ENCODE measurements at regions not wholly inside any gene's neighbourhood (a gene's known extent, or its start where the extent isn't known, plus 50 kb on each side); places are given as distances from the start of the nearest gene placed in this dataset.
"Not testable (repeated sequence)": the region's sequence is repeated elsewhere in the genome, so short reads cannot be mapped to it uniquely, and the experiment has no call there.

DNA sequence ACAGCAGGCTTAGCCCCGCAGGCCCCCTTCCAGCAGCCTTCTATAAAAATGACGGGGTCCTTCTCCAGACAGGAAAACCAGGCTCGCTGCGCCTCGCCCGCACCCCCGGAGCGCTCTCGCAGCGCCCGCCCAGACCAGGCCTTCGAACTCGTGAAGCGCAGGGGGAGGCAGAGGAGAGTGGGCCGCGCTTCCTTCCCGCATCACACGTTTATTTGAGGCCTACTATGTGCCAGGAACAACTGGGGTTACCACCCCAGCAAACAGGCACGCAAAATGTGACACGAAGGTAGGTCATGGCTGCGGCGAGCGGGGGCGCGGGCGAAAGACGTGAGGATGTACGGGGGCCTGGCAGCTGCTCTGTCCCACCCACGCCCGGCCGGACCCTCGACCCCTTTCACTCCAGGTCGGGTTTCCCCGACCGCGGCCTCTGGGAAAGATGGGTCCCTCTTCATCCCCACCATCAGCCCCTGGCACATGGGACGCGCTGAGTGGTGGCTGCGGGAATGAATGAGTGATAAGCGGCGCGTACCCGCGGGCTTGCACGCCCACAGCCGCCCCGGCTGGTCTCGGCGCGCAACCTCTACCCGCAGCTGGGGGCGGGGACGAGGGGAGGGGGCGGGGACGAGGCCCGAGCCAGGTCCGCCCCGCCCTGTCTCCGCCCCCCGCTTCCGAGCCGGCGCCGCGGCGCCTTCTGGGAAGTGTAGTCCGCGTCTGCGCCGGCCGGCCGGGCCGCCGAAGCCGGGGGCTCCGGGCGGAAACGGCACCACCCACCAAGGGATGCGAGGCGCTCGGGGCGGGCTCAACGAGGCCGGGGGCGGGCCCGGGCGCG, 59.1 kb downstream of the ZNF467 start:
- peak; percentile 78 for DNase-seq

DNA sequence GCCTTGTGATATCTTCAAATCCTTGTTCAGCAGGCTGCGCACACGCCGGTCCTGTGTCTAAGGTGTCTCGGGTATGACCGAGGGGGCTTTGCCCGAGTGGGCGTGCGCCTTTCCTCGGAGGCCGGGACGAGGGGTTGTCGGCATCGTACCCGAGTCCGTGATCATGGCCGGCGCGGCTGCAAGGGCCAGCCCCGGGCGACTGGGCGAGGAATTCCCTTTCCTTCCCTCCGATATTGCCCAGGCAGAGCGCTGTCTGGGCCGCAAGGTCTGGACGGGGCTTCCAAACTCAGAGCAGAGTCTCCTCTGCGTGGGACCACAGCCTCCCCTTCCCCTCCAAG, 59.7 kb downstream of the ZNF467 start:
- DNase-seq = no peak

DNA sequence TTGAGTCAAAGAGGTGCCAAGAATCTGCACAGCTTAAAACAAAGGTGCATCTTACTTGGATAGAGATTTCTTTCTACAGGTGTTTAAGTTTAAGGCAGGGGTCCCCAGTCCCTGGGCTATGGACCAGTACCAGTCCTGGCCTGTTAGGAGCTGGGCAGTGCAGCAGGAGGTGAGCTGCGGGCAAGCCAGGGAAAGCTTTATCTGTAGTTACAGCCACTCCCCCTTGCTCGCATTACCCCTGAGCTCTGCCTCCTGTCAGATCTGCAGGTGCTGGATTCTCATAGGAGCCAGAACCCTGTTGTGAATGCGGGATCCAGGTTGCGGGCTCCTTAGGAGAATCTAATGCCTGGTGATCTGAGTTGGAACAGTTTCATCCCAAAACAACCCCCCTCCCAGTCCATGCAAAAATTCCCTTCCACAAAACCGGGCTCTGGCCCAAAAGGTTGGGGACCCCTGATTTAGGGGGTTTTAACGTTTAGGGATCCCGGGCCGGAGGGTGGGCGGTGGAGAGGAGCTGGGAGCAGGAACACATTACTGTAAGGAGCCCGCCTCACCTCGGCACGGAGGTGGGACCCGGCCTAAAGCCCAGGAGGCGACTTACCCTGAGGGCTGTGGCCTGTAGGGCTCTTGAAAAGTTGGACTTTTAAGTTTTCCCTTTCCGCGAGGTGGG, 60.2 kb downstream of the ZNF467 start:
- no peak for DNase-seq

DNA sequence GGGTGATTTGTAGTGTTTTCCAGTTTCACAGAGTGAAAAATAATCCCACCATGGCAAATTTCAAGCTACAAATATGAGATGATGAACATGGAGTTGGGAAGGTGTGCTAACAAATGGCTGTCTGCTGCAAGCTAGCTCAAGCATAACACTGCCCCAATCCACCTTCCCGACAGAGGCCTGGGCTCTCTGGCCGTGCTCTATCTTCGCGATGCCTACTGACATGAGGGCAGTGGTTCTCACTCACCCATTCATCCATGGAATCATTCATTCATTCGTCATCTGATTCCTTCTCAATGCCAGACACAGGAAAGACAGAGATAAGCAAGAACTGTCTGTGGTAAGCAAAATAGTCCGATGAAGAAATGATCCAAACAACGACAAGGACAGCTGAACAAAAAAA, 65.4 kb downstream of the ZNF467 start:
- DNase-seq = no peak

DNA sequence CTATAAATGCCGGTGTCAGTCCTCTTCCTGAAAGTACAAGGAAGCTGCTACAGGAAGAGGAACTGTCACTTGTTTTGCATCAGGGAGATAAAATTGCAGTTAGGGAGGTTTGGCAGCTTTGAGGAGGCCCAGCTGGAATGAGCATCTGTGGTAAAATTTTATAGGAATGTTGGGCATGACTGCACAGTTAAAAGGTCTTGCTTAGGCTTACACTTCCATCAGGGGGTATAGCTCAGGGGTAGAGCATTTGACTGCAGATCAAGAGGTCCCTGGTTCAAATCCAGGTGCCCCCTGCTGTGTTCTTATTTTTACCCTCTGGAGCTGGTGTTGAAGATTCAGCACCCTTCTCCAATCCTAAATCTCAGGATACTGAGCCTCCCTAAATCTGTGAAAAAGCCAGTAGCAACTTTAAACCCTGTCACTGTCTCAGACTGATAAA, 65.9 kb downstream of the ZNF467 start:
- peak; percentile 81 for DNase-seq

DNA sequence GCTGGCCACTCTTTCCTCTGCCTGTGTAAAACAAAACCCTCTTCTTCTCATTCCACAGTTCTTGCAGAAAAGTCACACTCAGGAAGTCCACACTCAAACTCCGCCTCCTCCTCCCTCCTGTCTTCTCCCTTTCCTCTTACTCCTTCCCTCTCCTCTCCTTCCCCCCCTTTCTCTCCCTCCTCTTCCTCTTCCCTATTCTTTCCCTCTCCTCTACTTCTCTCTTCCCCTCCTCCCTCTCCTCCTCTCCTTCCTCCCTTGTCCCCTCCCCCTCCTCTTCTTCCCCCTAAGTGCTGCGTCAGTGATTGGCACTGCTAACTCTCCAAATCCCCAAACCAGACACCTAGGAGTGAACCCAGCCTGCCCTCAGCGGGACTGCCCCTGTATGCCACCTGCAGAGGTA, 67.0 kb downstream of the ZNF467 start:
- DNase-seq = no peak

DNA sequence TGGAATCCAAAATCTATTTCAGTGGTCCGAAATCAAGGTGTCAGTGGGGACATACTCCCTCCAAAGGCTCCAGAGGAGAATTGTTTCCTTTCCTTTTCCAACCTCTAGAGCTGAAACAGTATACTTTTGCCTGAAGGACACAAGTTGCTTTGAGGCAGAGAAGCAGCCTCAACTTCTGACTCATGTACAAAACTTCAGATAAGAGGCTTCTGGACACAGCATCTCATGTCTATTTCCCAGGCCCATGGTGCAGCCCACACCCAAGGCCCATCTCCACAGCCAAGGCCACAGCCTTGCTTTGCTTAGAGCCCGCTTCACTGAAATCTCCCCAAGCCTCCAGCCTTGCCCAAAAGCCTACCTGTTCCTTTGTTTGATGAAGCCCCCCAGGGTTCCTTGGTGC, 68.9 kb downstream of the ZNF467 start:
- DNase-seq = no peak

DNA sequence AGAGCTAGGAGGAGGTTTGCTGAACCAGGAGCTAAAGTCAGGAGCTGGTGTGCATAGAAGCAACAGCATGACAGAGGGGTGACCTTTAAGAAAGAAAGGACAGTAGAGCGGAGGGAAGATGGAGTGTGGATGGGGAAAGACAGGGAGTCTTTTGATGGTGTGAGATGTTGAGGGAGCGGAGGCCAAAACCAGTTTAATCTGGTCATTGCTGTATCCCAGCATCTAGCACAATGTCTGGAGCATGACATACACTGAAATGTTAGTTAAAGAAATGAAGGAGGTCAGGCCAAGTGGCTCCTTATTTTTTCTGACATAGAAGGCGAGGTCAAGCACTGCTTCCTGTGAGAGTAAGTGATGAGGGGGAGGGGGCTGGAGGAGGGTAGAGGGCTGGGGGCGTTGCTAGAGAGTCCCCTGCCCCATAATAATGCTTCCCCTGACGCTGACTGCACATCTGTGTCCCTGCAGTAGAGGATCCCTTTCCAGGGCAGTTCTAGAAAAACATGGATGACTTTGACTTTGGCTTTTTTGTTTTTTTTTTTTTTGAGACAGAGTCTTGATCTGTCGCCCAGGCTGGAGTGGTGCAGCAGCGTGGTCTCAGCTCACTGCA, 70.2 kb downstream of the ZNF467 start:
- no peak for DNase-seq

DNA sequence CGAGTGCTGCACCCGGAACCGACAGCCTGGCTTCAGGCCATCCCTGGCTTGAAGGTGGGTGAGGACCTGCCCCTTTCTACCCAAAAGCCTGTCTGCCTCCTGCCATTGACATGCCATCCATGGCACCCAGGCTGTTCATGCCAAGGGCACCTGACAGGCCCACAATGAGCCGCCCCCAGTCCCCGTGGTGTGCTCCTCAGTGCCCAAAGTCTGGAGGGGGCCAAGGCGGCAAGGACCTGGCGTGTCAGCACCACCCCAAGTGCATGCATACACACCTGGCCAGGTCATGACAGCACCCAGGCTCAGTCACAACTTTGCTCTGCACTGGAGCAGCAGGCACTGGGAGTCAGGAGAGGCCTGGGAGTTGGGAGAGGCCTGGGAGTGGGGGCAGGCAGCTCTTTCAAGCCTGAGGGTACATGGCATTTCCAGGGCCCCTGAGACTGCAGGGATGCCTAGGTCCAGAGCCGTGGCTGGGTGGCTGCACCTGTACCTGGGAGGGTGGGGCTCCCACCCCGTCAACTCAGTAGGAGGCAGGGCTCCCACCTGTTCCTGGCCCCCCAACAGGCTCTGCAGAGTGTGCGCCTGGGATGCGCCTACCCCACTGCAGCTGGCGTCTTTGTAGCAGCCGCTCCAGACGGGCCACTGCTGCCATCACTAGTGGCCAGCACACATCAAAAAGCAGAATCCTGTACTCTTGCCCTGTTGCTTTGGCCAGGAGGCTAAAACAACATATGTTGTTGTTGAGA, 71.7 kb downstream of the ZNF467 start:
- DNase-seq = no peak

DNA sequence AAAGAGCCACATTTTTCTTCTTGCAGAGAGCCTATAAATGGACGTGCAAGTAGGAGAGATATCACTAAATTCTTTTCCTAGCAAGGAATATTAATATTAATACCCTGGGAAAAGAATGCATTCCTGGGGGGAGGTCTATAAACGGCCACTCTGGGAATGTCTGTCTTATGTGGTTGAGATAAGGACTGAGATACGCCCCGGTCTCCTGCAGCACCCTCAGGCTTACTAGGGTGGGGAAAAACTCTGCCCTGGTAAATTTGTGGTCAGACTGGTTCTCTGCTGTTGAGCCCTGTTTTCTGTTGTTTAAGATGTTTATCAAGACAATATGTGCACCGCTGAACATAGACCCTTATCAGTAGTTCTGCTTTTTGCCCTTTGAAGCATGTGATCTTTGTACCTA, 75.6 kb downstream of the ZNF467 start:
- DNase-seq = not testable (repeated sequence)

DNA sequence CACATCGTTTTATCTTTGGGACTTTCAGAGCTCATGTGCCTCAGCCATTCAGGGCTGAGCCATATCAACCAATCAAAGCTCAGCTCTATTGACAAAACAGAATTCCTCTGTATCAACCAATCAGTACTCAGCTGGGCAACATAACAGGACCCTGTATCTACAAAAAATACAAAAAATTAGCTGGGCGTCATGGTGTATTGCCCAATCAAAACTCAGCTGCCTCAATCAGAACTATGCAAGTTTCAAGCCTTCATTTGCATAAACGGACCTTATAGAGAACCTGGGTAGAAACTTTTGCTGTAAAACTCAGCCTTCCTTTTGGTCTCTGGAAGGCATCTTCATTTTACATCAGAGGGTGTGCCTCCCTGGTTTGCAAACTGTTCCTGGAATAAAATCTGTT, 77.1 kb downstream of the ZNF467 start:
- DNase-seq = no peak

DNA sequence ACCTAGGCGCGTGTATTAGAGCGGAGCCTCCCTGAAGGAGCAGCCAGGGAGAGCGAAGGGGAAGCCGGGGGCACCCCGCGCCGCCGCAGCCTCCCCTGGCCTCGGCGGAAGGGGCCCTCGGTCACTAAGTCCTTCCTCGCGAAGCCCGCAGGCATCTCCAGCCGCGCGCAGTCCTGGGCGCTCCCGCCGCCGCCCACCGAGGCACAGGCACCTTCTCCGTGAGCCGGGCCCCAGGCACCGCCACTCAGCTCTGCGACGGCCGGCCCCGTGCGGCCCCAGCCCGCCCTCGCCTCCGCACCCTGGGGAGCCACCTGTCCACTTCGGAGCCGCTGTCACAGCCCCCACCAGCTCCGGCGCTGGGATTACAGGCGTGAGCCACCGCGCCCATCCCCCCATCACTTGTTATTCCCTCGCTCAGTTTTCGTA, 80.8 kb downstream of the ZNF467 start:
- DNase-seq = no peak

DNA sequence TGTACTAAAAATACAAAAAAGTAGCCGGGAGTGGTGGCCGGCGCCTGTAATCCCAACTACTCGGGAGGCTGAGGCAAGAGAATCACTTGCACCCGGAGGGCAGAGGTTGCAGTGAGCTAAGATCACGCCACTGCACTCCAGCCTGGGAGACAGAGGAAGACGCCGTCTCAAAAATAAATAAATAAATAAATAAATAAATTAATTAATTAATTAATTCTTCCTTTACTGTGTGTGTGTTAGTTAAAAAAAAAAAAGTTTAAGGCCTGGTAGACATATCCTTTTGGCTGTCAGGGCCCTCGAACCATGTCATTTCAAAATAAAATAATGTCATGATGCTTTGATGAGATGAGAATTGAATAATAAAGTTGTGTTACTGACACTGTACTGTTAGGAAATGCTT, 81.3 kb downstream of the ZNF467 start:
- DNase-seq = no peak

DNA sequence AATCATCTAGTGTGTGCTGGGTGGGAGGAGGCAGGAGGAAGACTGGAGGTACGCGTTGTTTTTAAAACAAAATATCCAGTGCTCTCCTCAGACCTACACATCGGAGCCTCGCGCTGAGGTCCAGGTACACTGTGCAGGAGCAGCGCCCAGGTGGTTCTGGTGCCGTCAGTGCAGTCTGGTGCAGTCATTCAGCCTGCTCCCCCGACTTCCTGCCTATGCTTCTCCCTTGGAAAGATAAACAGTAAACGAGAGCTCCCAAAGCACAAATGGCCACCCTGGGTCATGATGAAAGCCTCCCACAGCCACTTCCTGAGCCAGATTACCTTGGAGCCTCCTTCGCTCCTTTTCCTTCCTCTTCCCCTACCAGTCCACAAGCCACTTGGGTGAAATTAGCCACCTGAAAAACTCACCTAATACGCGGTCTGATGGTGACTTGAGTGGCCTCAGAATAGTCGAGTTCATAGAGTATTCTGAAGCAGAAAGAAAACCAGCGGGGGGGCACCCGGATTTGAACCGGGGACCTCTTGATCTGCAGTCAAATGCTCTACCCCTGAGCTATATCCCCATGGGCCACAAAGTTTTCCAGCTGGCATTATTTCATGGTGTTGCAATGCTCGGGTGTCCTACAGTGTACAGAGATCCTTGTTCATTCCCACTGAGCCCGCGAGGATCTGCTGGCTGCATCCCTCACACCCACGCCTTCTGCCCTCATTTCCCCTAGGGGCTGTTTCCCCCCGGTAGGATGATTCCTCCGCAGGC, 82.5 kb downstream of the ZNF467 start:
- peak; percentile 81 for DNase-seq

DNA sequence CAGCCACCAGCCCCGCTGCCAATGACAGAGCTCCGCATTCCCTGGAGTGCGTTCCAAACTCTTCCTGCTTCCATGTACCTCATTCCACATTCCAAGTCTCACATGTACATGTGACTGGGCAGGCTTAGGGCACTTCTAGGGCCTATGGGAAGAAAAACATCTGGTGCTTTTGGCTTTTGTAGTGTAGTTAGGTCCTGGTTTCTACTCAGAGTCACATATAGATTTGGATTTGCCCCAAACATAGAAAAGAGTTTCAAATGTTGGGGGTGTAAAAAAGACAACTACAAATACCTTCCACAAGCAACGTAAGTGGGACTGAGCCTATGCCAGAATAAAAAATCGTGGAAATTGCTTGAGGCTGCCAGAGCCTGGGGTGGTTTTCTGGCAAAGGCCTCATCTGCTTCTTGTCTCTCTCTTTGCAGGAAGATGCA, 84.1 kb downstream of the ZNF467 start:
- DNase-seq = no peak

DNA sequence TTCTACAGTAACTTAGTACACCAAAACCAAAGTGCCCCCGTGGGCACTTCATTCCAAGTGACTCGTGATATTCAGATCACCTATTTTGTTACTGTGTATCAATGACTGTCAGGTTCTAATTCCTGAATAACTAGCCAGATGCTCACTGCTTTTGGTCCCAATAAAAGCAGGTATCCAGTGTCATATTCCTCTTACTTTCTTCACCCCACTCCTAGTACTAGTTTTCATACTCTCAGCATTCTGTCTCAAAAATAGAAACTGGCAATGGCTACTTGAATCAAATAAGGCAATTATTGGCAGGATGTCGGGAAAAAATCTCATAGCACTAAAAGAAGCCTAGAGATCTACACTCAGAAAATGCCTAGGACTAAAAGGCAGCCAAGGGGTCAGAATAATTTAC, 84.6 kb downstream of the ZNF467 start:
- no peak for DNase-seq

DNA sequence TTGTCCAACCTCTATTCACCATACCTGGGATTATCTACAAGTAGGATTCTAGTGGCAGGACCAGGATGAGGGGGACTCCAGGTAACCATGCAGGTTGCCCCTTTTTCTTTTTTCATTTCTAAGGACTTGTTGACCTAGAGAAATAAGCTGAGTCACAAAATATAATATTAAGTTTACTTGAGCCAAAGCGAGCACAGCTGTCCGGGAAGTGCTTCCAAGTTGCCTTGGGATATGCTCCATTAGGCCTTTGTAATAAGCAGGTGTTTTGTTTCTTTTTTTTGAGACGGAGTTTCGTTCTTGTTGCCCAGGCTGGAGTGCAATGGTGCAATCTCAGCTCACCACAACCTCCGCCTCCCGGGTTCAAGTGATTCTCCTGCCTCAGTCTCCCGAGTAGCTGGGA, 85.6 kb downstream of the ZNF467 start:
- DNase-seq = not testable (repeated sequence)

DNA sequence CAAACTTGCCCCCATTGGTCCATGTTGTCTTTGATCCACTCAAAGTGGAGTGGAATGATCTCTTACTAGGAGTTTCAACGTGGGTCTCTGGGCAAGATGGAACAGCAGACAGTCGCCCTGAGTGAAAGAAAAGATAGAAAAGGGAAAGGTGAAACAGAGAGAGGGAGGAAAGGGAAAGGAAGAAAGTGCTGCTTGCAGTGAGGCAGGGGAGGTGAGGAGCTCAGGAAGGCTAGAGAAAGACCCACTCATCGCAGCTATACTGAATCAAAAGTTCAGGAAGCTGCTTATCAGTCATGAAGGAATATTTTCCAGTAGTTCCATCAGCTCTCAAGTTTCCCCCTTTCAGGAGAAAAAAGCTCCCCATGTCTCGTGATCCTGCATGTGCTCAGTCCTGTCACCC, 86.9 kb downstream of the ZNF467 start:
- no peak for DNase-seq

DNA sequence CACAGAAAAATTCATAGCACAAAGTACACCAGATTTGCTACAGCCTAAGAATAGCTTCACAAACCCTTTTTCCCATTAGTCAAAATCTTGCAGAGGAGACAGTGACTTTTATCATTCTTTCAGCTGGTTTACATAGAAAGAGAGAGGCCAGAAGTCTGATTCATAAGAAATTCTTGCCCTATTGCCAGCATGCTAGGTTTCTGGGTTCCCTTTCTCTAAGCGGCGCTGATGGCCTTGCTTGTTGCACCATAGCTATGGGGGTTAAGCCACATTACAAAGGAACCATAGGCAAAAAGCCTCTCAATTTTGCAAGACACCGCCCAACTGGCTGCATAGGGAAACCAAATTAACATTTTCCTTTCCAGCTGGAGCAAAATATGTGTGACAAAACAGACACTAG, 87.4 kb downstream of the ZNF467 start:
- DNase-seq = no peak

DNA sequence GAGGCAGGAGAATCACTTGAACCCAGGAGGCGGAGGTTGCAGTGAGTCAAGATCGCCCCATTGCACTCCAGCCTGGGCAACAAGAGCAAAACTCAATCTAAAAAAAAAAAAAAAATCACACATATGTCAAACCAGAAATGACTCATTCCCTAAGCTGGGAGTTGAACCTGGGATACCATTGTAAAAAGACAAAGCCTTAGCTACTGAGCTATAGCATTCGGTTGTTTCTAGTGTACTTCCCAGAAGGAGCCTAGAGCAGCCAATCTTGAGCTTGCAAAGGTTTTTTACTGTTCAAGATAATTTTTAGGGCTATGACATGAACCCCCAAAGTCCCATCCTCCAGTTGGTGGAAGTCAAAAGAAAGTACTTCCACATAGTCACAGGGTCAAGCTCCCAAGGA, 87.9 kb downstream of the ZNF467 start:
- DNase-seq = no peak

DNA sequence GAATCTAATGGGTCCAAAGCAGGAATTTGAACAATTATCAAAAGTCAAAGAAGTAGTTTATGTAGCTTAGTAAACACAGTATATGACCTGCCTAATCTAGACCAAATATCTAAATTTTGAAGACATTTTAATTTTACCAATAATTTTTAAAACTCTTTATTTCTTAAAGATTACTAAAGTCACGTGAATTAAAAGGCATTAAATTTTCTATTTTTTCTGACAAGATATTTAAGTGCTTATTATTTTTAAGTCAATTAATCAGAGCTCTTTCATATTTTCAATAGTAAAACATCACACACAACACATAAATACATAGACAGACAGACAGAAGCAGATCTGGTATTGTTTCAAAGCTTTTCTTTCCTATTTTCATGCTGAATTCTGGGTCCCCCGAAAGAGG, 89.5 kb downstream of the ZNF467 start:
- DNase-seq = no peak

DNA sequence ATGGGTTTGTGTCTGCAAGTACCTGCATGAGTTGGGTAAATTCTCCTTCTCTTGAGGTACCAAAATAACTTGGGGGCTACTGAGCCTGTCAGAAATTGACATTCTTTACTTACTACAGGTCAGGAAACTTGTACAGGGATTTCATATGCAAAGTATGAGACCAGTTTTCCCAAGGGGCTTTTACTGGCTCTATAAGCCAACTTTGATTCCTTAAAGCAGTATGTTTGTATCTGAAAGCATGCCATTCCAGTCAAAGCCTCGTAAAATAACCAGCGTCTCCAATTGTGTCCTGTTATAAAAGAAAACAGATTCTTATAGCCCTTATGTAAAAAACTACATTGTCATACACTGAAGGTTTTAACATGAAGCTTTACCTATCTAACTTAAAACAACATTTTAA, 90.2 kb downstream of the ZNF467 start:
- no peak for DNase-seq

DNA sequence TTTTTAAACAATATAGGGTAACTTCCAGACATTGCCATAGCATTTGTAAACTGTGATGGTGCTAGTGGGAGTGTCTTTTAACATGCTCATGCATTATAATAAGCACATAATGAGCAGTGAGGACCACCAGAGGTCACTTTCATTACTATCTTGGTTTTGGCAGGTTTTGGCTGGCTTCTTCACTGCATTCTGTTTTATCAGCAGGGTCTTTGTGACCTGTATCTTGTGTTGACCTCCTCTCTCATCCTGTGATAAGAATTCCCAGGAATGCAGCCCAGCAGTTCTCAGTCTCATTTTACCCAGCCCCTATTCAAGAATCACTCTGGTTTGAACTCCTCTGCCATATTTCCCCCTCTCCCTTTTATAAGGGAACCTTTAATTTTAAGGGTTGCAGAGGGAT, 91.3 kb downstream of the ZNF467 start:
- DNase-seq = no peak
